T-cell (primary cell): ENCODE measurements at regions not wholly inside any gene's neighbourhood (a gene's known extent, or its start where the extent isn't known, plus 50 kb on each side); places are given as distances from the start of the nearest gene placed in this dataset.

Source experiments
- ATAC-seq, 4 experiments: fragments of 200-7000 bp in 3 of 4; fragments of 150-1000 bp in 1 of 4; cut with Tn5 transposase; replicated peaks in 1 of 4; 1 replicate in 3 of 4; 2 replicates in 1 of 4; pipeline ENCODE4 v1.10.0; 2021; ENCODE audit warnings: moderate library complexity in 3 of 4, mild to moderate bottlenecking in 2 of 4, moderate number of reproducible peaks in 1 of 4
- CTCF ChIA-PET, 2 donors: fragments of 300-600 bp; sonication (Branson Sonifier 250); formaldehyde crosslinking; loops; one replicate each; lab custom pipeline; 2022; ENCODE audit warnings: antibody characterized with exemption in 2 of 2; lab: Charles Lee
- POLR2A ChIA-PET, 2 donors: fragments of 300-600 bp; sonication (Branson Sonifier 250); formaldehyde crosslinking; loops; one replicate each; lab custom pipeline; 2022; ENCODE audit warnings: antibody characterized with exemption in 2 of 2; lab: Charles Lee
- DNase-seq, 35 experiments: peaks; one replicate each; pipeline versions ENCODE4 v3.0.0 to v3.0.0-alpha.2; 2013 to 2023
- H3K27ac ChIP-seq: one replicate; pipeline ENCODE4 v1.5.1; 2013; ENCODE audit warnings: low read length
- H3K27me3 ChIP-seq, 2 experiments: replicated peaks in 1 of 2; 1 replicate in 1 of 2; 2 replicates in 1 of 2; pipeline versions ENCODE4 v1.6.1 to v1.7.0; 2013; ENCODE audit warnings: low read length in 1 of 2, mixed read lengths in 1 of 2; ENCODE audit not compliant: control insufficient read depth in 2 of 2, insufficient read depth in 2 of 2; ENCODE audit errors: extremely low read depth in 1 of 2
- H3K36me3 ChIP-seq, 2 donors: 1 replicate in 1 of 2; 2 replicates in 1 of 2; pipeline versions ENCODE4 v1.6.1 to v1.7.0; 2013; ENCODE audit warnings: low read length in 1 of 2; ENCODE audit not compliant: control insufficient read depth in 2 of 2, insufficient read depth in 1 of 2; ENCODE audit errors: extremely low read depth in 1 of 2
- H3K4me1 ChIP-seq, 2 experiments: 1 replicate in 1 of 2; 2 replicates in 1 of 2; pipeline versions ENCODE4 v1.6.1 to v1.7.0; 2013; ENCODE audit warnings: low read length in 2 of 2, mixed read lengths in 1 of 2; ENCODE audit not compliant: insufficient read depth in 2 of 2, control insufficient read depth in 1 of 2; ENCODE audit errors: extremely low read depth in 1 of 2
- H3K4me3 ChIP-seq, 2 donors: 1 replicate in 1 of 2; 2 replicates in 1 of 2; pipeline versions ENCODE4 v1.5.1 to v1.7.0; 2013; ENCODE audit warnings: mild to moderate bottlenecking in 2 of 2, low read length in 1 of 2, moderate library complexity in 1 of 2; ENCODE audit not compliant: control insufficient read depth in 1 of 2; ENCODE audit errors: extremely low read depth in 1 of 2
- H3K9me3 ChIP-seq: 2 replicates; pipeline ENCODE4 v1.7.0; 2013
- H3K27ac Mint-ChIP-seq, 2 donors: one replicate each; pipeline ENCODE4 v1.8.0; 2020 to 2021; ENCODE audit warnings: mild to moderate bottlenecking in 2 of 2, mixed read lengths in 2 of 2
- H3K27me3 Mint-ChIP-seq, 2 donors: one replicate each; pipeline ENCODE4 v1.8.0; 2021 to 2022; ENCODE audit warnings: mixed read lengths in 2 of 2
- H3K36me3 Mint-ChIP-seq: one replicate; pipeline ENCODE4 v1.8.0; 2021; ENCODE audit warnings: mixed read lengths
- H3K4me1 Mint-ChIP-seq, 3 donors: one replicate each; pipeline ENCODE4 v1.8.0; 2020 to 2022; ENCODE audit warnings: mixed read lengths in 3 of 3, mild to moderate bottlenecking in 1 of 3
- H3K4me3 Mint-ChIP-seq, 3 donors: one replicate each; pipeline ENCODE4 v1.8.0; 2020 to 2022; ENCODE audit warnings: mild to moderate bottlenecking in 3 of 3, mixed read lengths in 3 of 3, moderate library complexity in 3 of 3
- H3K9me3 Mint-ChIP-seq, 3 donors: one replicate each; pipeline ENCODE4 v1.8.0; 2020 to 2022; ENCODE audit warnings: mixed read lengths in 3 of 3
- WGBS: methylation state at CpG from one replicate; pipeline ENCODE4 v1.1.5; 2013; ENCODE audit warnings: missing lambda C conversion rate; ENCODE audit not compliant: insufficient coverage; 5-methylcytosine and 5-hydroxymethylcytosine counted together

DNA sequence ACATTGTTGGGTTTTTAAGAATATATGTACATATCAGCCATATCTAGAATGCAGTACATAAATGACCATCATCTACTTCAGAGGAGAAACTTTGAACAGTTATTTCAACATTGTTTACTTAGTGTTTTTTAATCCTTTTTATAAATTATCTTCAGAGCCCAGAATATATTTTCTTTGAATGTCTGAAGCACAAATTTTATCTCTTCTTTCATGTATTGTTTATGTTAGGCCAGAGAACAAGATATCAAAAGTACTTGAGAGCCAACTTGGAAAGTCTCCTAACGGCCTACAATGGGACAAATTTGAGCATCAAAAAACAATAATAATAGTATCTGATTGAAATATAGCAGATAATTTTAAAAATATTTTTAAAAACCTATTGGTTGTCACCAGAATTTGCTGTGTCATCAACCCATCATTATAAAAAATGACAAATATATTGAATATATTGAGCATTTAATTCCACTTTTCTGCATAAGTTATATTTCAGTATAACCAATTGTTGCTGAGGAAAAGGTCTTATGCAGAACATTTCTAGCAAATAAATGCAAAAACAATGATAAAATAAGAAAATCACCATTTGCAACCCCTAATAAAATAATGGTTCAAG lies 67.5 kb upstream of the CCNG1 start:
- DNase-seq (no peak), ATAC-seq (no peak)
- Histone ChIP-seq H3K27ac (no peak overlapping the region), H3K36me3 (no peaks in the 10 kb centered on the region), H3K27me3 (peaks cover 0 to 4% of the 10 kb centered on the region in 2 experiments), H3K9me3 (no peaks in the 10 kb centered on the region), H3K4me1 (no peaks in the 10 kb centered on the region), H3K4me3 (no peak overlapping the region)
- Mint-ChIP-seq H3K9me3 (peaks cover 3 to 8% (median 4%) of the 10 kb centered on the region in 3 donors), H3K27me3 (peaks cover 0 to 3% of the 10 kb centered on the region in 2 donors), H3K4me3 (no peak overlapping the region), H3K27ac (no peak overlapping the region), H3K36me3 (no peaks in the 10 kb centered on the region), H3K4me1 (no peaks in the 10 kb centered on the region)
- ChIA-PET CTCF (no interaction called here), POLR2A (no interaction called here)
- no CpG with 5 or more reads among the region's 1 CpG for WGBS

DNA sequence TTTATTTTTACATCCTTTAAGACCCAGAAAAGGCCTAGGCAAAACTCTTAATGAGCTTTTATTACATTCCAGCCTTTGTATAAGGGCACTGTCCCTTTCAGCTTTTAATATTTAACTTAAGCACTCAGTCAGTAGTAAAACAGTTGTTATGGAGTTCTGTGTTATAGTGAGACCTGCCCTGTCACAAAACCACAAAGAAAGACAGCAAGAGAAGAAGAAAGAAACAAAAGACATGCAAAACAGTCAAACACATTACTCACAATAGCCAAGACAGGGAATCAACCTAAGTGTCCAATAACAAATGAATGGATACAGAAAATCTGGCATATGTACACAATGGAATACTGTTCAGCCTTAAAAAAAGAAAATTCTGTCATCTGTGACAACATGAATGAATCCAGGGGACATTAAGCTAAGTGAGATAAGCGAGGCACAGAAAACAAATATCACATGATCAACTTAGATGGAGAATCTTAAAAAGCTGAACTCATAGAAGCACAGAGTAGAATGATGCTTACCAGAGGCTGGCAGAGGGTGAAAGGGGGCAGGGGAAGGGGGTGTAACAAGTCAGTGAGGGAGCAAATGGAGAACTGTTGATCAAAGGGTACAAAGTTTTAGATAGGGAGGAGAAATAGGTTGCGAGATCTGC lies 63.8 kb upstream of the CCNG1 start:
- no peaks in the 10 kb centered on the region for H3K36me3 ChIP-seq
- POLR2A ChIA-PET = no interaction called here
- H3K9me3 ChIP-seq = no peaks in the 10 kb centered on the region
- CTCF ChIA-PET = interaction anchor here (0.7 to 0.8 kb wide), 2 partner anchors 11 to 50 kb away, joined by 3 to 4 read pairs; no protein-coding TSS in a partner anchor
- H3K27me3 Mint-ChIP-seq = peaks cover 0 to 2% of the 10 kb centered on the region in 2 donors
- peaks cover 0 to 8% (median 3%) of the 10 kb centered on the region in 3 donors for H3K9me3 Mint-ChIP-seq
- no peak overlapping the region for H3K4me3 Mint-ChIP-seq
- peaks cover 0 to 8% of the 10 kb centered on the region in 2 experiments for H3K27me3 ChIP-seq
- no peaks in the 10 kb centered on the region for H3K4me1 Mint-ChIP-seq
- no CpG with 5 or more reads among the region's 2 CpGs for WGBS
- ATAC-seq = no peak
- H3K27ac Mint-ChIP-seq = no peak overlapping the region
- no peaks in the 10 kb centered on the region for H3K4me1 ChIP-seq
- no peak for DNase-seq
- no peak overlapping the region for H3K4me3 ChIP-seq
- no peak overlapping the region for H3K27ac ChIP-seq
- no peaks in the 10 kb centered on the region for H3K36me3 Mint-ChIP-seq

DNA sequence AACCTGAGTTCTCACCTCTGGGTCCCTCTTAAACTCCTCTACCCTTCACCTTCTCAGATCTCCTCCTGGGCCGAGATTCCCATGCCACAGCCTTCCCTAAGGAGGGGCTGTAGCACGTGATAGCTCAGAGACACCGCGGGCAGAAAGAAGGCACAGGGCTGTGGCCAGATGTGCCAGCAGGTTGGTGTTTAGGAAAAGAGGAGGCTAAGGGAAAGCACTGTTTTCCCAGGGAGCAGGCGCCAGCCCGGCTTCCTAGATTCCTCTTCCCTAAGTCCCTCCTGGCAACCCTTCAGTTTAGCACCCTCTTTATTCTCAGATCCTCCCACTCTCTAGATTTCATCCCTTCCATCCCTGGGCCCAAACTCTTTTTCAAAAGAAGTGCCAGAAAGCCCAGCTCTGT lies 59.4 kb upstream of the CCNG1 start:
- H3K27ac Mint-ChIP-seq = no peak overlapping the region
- ATAC-seq = no peak
- WGBS = 100% methylated on average over 1 of the region's 6 CpGs

DNA sequence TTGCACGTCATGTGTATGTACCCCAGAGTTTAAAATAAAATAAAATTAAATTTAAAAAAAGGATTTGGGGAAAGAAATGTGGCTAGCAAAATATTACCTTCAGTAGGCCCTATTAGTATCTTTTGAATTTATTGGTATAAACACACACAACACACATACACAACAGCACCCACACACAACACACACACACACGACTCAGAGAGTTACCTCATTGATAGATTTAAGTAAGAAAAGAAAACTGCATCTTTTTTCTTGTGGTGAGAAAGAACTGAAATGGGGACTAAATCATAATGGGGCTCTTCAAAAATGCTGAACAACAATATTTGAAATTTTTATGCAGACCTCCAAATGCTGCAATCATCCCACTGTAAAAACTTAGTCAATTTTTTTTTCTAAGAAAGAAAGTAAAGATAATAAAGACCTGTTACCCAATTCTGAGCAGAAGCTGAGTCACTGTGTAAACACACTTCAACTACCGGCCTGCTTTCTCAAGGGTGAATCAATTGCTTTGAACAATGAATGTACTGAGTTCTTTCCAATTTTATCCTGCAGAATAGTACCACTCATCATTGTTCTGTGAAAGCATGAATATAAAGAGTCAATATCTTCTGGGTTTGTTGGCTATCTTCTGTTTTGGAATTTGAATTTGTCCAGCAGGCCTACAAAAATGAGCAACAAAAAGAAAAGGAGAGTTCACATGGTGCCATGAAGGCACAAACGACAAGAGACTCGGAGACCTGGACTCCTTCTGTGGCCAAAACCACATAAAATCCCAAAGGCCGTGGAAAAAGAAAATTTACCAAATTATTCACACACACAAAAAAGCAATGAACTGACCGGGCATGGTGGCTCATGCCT lies 57.9 kb upstream of the CCNG1 start:
- no peaks in the 10 kb centered on the region for H3K4me1 Mint-ChIP-seq
- no peak overlapping the region for H3K4me3 ChIP-seq
- H3K9me3 ChIP-seq = no peaks in the 10 kb centered on the region
- no CpG with 5 or more reads among the region's 7 CpGs for WGBS
- H3K27me3 Mint-ChIP-seq = peaks cover 2 to 4% of the 10 kb centered on the region in 2 donors
- peaks cover 0 to 11% of the 10 kb centered on the region in 2 experiments for H3K27me3 ChIP-seq
- no peaks in the 10 kb centered on the region for H3K36me3 ChIP-seq
- no peaks in the 10 kb centered on the region for H3K4me1 ChIP-seq
- no peak overlapping the region for H3K27ac ChIP-seq
- H3K27ac Mint-ChIP-seq = no peak overlapping the region
- ChIA-PET CTCF (no interaction called here), POLR2A (no interaction called here)
- ATAC-seq (no peak), DNase-seq (no peak)
- H3K4me3 Mint-ChIP-seq = no peak overlapping the region
- H3K9me3 Mint-ChIP-seq = peaks cover 0 to 4% (median 0%) of the 10 kb centered on the region in 3 donors
- H3K36me3 Mint-ChIP-seq = no peaks in the 10 kb centered on the region

More for the DNA sequence above, 59.4 kb upstream of the CCNG1 start:
- no peaks in the 10 kb centered on the region for H3K4me1 ChIP-seq
- no peaks in the 10 kb centered on the region for H3K9me3 ChIP-seq
- H3K27me3 ChIP-seq = peaks cover 0 to 11% of the 10 kb centered on the region in 2 experiments
- H3K36me3 ChIP-seq = no peaks in the 10 kb centered on the region
- DNase-seq = no peak
- Mint-ChIP-seq H3K36me3 (no peaks in the 10 kb centered on the region), H3K27me3 (peaks cover 2 to 4% of the 10 kb centered on the region in 2 donors), H3K9me3 (peaks cover 0 to 4% (median 0%) of the 10 kb centered on the region in 3 donors), H3K4me3 (no peak overlapping the region), H3K4me1 (no peaks in the 10 kb centered on the region)
- H3K27ac ChIP-seq = no peak overlapping the region
- ChIA-PET POLR2A (no interaction called here), CTCF (no interaction called here)
- no peak overlapping the region for H3K4me3 ChIP-seq

DNA sequence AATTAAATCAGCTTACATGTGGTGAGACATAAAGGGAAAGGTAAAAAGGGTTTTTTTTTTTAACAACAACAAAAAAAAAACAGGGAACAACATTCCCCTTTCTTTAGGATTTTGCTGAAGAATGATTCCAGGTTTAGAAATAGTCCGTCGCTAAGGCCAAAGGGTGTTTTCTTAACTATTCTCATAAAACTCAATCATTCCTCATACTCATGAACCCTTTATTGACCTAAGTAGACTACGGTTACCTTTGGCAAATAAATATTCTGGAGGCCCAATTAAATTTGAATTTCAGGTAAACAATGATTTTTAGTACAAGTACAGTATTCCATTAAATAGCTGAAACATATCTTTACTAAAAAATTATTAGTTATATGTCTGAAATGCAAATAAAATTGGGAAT lies 55.6 kb upstream of the CCNG1 start:
- Mint-ChIP-seq H3K27ac (no peak overlapping the region), H3K9me3 (peaks cover 0 to 4% (median 0%) of the 10 kb centered on the region in 3 donors), H3K4me1 (no peaks in the 10 kb centered on the region), H3K27me3 (peaks cover 4% of the 10 kb centered on the region in 2 donors), H3K36me3 (no peaks in the 10 kb centered on the region), H3K4me3 (no peak overlapping the region)
- no peaks in the 10 kb centered on the region for H3K9me3 ChIP-seq
- H3K27ac ChIP-seq = no peak overlapping the region
- H3K4me3 ChIP-seq = no peak overlapping the region
- ATAC-seq = no peak
- no peaks in the 10 kb centered on the region for H3K4me1 ChIP-seq
- ChIA-PET POLR2A (no interaction called here), CTCF (no interaction called here)
- no CpG with 5 or more reads among the region's 3 CpGs for WGBS
- no peak for DNase-seq
- peaks cover 0 to 10% of the 10 kb centered on the region in 2 experiments for H3K27me3 ChIP-seq
- H3K36me3 ChIP-seq = no peaks in the 10 kb centered on the region

DNA sequence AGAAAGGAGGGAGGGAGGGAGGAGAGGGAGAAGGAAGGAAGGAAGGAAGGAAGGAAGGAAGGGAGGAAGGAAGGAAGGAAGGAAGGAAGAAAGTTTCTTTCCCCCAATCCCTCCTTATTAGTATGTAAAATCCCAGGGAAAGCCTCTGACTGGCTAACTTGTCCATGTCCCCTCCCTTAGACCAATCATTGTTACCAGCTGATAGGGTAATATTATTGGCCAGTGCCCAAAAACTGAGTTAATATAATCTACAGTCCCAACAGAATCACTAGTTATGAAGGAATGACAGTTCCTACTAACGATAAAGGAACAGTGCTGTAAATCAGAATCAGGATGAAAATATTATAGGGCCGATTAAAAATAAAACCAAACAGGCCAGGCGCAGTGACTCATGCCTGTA lies 53.6 kb upstream of the CCNG1 start:
- no peaks in the 10 kb centered on the region for H3K36me3 Mint-ChIP-seq
- WGBS = 100% methylated on average over 1 of the region's 3 CpGs
- Histone ChIP-seq H3K4me3 (no peak overlapping the region), H3K4me1 (no peaks in the 10 kb centered on the region), H3K9me3 (no peaks in the 10 kb centered on the region), H3K36me3 (no peaks in the 10 kb centered on the region), H3K27ac (no peak overlapping the region), H3K27me3 (peaks cover 0 to 3% of the 10 kb centered on the region in 2 experiments)
- no peak for ATAC-seq
- no peak overlapping the region for H3K27ac Mint-ChIP-seq
- CTCF ChIA-PET = interaction anchor here in 1 of 2 donors (1.1 kb wide), 1 partner anchor 10 kb away, joined by 4 read pairs; no protein-coding TSS in a partner anchor
- POLR2A ChIA-PET = no interaction called here
- H3K27me3 Mint-ChIP-seq = peaks cover 8 to 9% of the 10 kb centered on the region in 2 donors
- no peak for DNase-seq
- no peak overlapping the region for H3K4me3 Mint-ChIP-seq
- H3K9me3 Mint-ChIP-seq = peaks cover 0 to 4% (median 0%) of the 10 kb centered on the region in 3 donors
- H3K4me1 Mint-ChIP-seq = no peaks in the 10 kb centered on the region
